ENCODE measurements at regions not wholly inside any gene's neighbourhood (a gene's known extent, or its start where the extent isn't known, plus 50 kb on each side); places are given as distances from the start of the nearest gene placed in this dataset.

GRCh38 chr5:167528651-167529050 lies 762.8 kb upstream of the WWC1 start:
- TF ChIP-seq CTCF (IDR thresholded peaks at IDR 0.05 in 4 of 5, conservative IDR thresholded peaks at IDR 0.05 in 1 of 5) (no peak), POLR2A (IDR thresholded peaks at IDR 0.05) (no peak)

Measured in gastrocnemius medialis (tissue), 4 donors.